Endothelial cell of umbilical vein (primary cell): ENCODE measurements at regions not wholly inside any gene's neighbourhood (a gene's known extent, or its start where the extent isn't known, plus 50 kb on each side); places are given as distances from the start of the nearest gene placed in this dataset.

Source experiments
- BruUV-seq: library from RNA; stranded (reverse); fragments of 400-500 nt; replicated peaks from 2 replicates; lab custom pipeline; 2021; lab: Mats Ljungman, UMichigan
- CTCF ChIA-PET: fragments of 300-600, 350-600 bp; sonication (Branson Sonifier 250); formaldehyde crosslinking; loops from one replicate; lab custom pipeline; 2021; ENCODE audit warnings: antibody characterized with exemption, inconsistent platforms; lab: Charles Lee
- POLR2A ChIA-PET: fragments of 300-600, 350-600 bp; sonication (Branson Sonifier 250); formaldehyde crosslinking; loops from one replicate; lab custom pipeline; 2021; ENCODE audit warnings: antibody characterized with exemption, inconsistent platforms; lab: Charles Lee
- DNase-seq: peaks from one replicate; pipeline ENCODE4 v3.0.0-alpha.2; 2011; ENCODE audit warnings: low read depth, low spot score
- FAIRE-seq: peaks from 2 replicates; lab custom pipeline; 2011; peaks lifted over from hg19 to GRCh38; lab: Jason Lieb, UNC
- H2AFZ ChIP-seq: 2 replicates; pipeline ENCODE4 v1.6.0; 2012; ENCODE audit warnings: low read depth, low read length, control low read depth, inconsistent platforms
- H3K27ac ChIP-seq: 2 replicates; pipeline ENCODE4 v1.5.1; 2011; ENCODE audit warnings: low read depth, mild to moderate bottlenecking, control low read depth, low read length, moderate library complexity; ENCODE audit not compliant: insufficient read depth
- H3K27me3 ChIP-seq, 2 experiments: 2 replicates each; pipeline versions ENCODE4 v1.6.0 to v1.6.1; 2011; ENCODE audit warnings: low read length in 2 of 2, mixed read lengths in 1 of 2; ENCODE audit not compliant: control insufficient read depth in 2 of 2, insufficient read depth in 2 of 2
- H3K36me3 ChIP-seq, 2 experiments: 2 replicates in 1 of 2; 3 replicates in 1 of 2; pipeline ENCODE4 v1.5.1; 2011; ENCODE audit warnings: low read length in 2 of 2, mild to moderate bottlenecking in 1 of 2, moderate library complexity in 1 of 2; ENCODE audit not compliant: control insufficient read depth in 2 of 2, insufficient read depth in 2 of 2; ENCODE audit errors: extremely low read depth in 1 of 2
- H3K4me1 ChIP-seq: 3 replicates; pipeline ENCODE4 v1.5.1; 2011; ENCODE audit warnings: mild to moderate bottlenecking, low read length; ENCODE audit not compliant: control insufficient read depth, insufficient read depth; ENCODE audit errors: extremely low read depth
- H3K4me2 ChIP-seq: 2 replicates; pipeline ENCODE4 v1.6.1; 2011; ENCODE audit warnings: low read length, control low read depth, mixed read lengths; ENCODE audit not compliant: insufficient read depth
- H3K4me3 ChIP-seq, 3 experiments: fragments of 200-600 bp in 1 of 3; sonication (generic), shearing (Covaris generic) in 1 of 3; replicated peaks in 1 of 3; 2 replicates each; pipeline ENCODE4 v1.5.1; 2011 to 2016; ENCODE audit warnings: control low read depth in 3 of 3, low read length in 3 of 3, mild to moderate bottlenecking in 2 of 3, inconsistent platforms in 1 of 3, low read depth in 1 of 3, moderate library complexity in 1 of 3; ENCODE audit not compliant: insufficient read depth in 1 of 3
- H3K79me2 ChIP-seq: 2 replicates; pipeline ENCODE4 v1.6.0; 2012; ENCODE audit warnings: low read length, inconsistent platforms; ENCODE audit not compliant: control insufficient read depth, insufficient read depth
- H3K9ac ChIP-seq: replicated peaks from 2 replicates; pipeline ENCODE3; 2011; ENCODE audit warnings: low read length, control low read depth; ENCODE audit not compliant: insufficient read depth; ENCODE audit errors: extremely low read depth
- H3K9me1 ChIP-seq: replicated peaks from 3 replicates; pipeline ENCODE4 v1.6.0; 2011; ENCODE audit warnings: mild to moderate bottlenecking, low read length; ENCODE audit not compliant: control insufficient read depth, insufficient read depth; ENCODE audit errors: extremely low read depth
- H3K9me3 ChIP-seq: replicated peaks from 2 replicates; pipeline ENCODE4 v1.5.1; 2012; ENCODE audit warnings: low read length, inconsistent platforms; ENCODE audit not compliant: control insufficient read depth, insufficient read depth
- H4K20me1 ChIP-seq: replicated peaks from 2 replicates; pipeline ENCODE3; 2011; ENCODE audit warnings: mild to moderate bottlenecking, low read length; ENCODE audit not compliant: control insufficient read depth, insufficient read depth; ENCODE audit errors: extremely low read depth
- CTCF ChIP-seq, 2 donors: IDR thresholded peaks; 1 replicate in 1 of 2; 2 replicates in 1 of 2; pipeline ENCODE4 v1.5.1; 2011; ENCODE audit warnings: low read length in 2 of 2, mild to moderate bottlenecking in 2 of 2, moderate library complexity in 2 of 2, control low read depth in 1 of 2, inconsistent platforms in 1 of 2, low read depth in 1 of 2; ENCODE audit not compliant: insufficient read depth in 1 of 2; ENCODE audit errors: extremely low read depth in 1 of 2
- EZH2 ChIP-seq: IDR thresholded peaks from 2 replicates; pipeline ENCODE4 v1.6.1; 2012; ENCODE audit warnings: borderline replicate concordance, low read depth, mild to moderate bottlenecking, moderate library complexity, low read length, inconsistent platforms; ENCODE audit not compliant: severe bottlenecking
- JUN ChIP-seq: IDR thresholded peaks from 2 replicates; pipeline ENCODE4 v1.6.1; 2011; ENCODE audit warnings: borderline replicate concordance, low read depth; ENCODE audit not compliant: insufficient read length, insufficient read depth
- MYC ChIP-seq: IDR thresholded peaks from one replicate; pipeline ENCODE4 v1.6.1; 2011; ENCODE audit warnings: mild to moderate bottlenecking, low read depth, low read length
- POLR2AphosphoS5 ChIP-seq: IDR thresholded peaks from 2 replicates; pipeline ENCODE4 v1.6.1; 2012; ENCODE audit warnings: low read depth, mild to moderate bottlenecking, control low read depth, low read length, moderate library complexity; ENCODE audit not compliant: insufficient read depth
- dilution Hi-C: fragments of 300-500 bp; cut with MboI; formaldehyde crosslinking; loops from one replicate; pipeline ENCODE4 v1.15.0; 2019; ENCODE audit warnings: low sequenced_read_pairs; ENCODE audit not compliant: extremely low pct_ligation_motif_present
- intact Hi-C: fragments of 100-400 bp; cut with micrococcal nuclease; formaldehyde crosslinking; loops from one replicate; pipeline ENCODE4 v1.10.0; 2022
- TF ChIP-seq, protein P1 (sequence below): IDR thresholded peaks from 2 replicates; pipeline ENCODE4 v1.6.1; 2011; ENCODE audit not compliant: insufficient read depth, insufficient read length

GRCh38 chr2:49238604-49238960, 84.3 kb upstream of the FSHR start:
- POLR2A ChIA-PET, result no interaction called here
- Histone ChIP-seq H2AFZ (no peak overlapping the region), H3K79me2 (no peaks in the 10 kb centered on the region), H3K9me3 (no peaks in the 10 kb centered on the region), H3K4me1 (no peaks in the 10 kb centered on the region), H3K27ac (no peak overlapping the region), H3K4me3 (no peak overlapping the region), H3K9ac (no peak overlapping the region), H3K4me2 (no peak overlapping the region), H3K9me1 (no peaks in the 10 kb centered on the region), H4K20me1 (no peaks in the 10 kb centered on the region), H3K27me3 (no peaks in the 10 kb centered on the region), H3K36me3 (no peaks in the 10 kb centered on the region)
- intact Hi-C loops, result no loop called here
- no peak for DNase-seq
- TF ChIP-seq CTCF (IDR thresholded peaks at IDR 0.05; ENCODE audit: extremely low read depth in 1 of 2, insufficient read depth in 1 of 2, low read depth in 1 of 2, low read length in 2 of 2) (no peak), JUN (no peak), POLR2AphosphoS5 (no peak), EZH2 (no peak), MYC (no peak)
- TF ChIP-seq, protein P1, sequence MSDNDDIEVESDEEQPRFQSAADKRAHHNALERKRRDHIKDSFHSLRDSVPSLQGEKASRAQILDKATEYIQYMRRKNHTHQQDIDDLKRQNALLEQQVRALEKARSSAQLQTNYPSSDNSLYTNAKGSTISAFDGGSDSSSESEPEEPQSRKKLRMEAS, result no peak
- dilution Hi-C loops, result no loop called here
- no peak for FAIRE-seq
- no TSS peak for BruUV-seq
- CTCF ChIA-PET, result no interaction called here
